MG63 (cell line): ENCODE measurements at regions not wholly inside any gene's neighbourhood (a gene's known extent, or its start where the extent isn't known, plus 50 kb on each side); places are given as distances from the start of the nearest gene placed in this dataset.

Experiments
- DNase-seq: peaks from one replicate; pipeline ENCODE4 v3.0.0-alpha.2; 2020
- H3K27me3 ChIP-seq: fragments of 250-450 bp; sonication (Bioruptor Pico); 2 replicates; pipeline ENCODE4 v1.5.1; 2020; ENCODE audit warnings: mild to moderate bottlenecking, moderate library complexity
- H3K36me3 ChIP-seq: fragments of 250-450 bp; sonication (Bioruptor Pico); 2 replicates; pipeline ENCODE4 v1.5.1; 2020; ENCODE audit warnings: mild to moderate bottlenecking, moderate library complexity
- H3K4me3 ChIP-seq: fragments of 250-450 bp; sonication (Bioruptor Pico); 2 replicates; pipeline ENCODE4 v1.5.1; 2020; ENCODE audit warnings: mild to moderate bottlenecking, moderate library complexity
- H3K9me3 ChIP-seq: fragments of 250-450 bp; sonication (Bioruptor Pico); 2 replicates; pipeline ENCODE4 v1.5.1; 2020; ENCODE audit warnings: mild to moderate bottlenecking, moderate library complexity

- no peak overlapping the region for H3K4me3 ChIP-seq
- DNase-seq: no peak
- no peaks in the 10 kb centered on the region for H3K27me3 ChIP-seq
- no peaks in the 10 kb centered on the region for H3K36me3 ChIP-seq
- peaks cover 43% of the 10 kb centered on the region for H3K9me3 ChIP-seq
These were observed 227.5 kb upstream of the APCDD1 start for GRCh38 chr18:10226971-10227370.

- DNase-seq: no peak
- Histone ChIP-seq H3K9me3 (peaks cover 41% of the 10 kb centered on the region), H3K36me3 (no peaks in the 10 kb centered on the region), H3K4me3 (no peak overlapping the region), H3K27me3 (no peaks in the 10 kb centered on the region)
These were observed 226.1 kb upstream of the APCDD1 start for GRCh38 chr18:10228326-10228725.

DNA sequence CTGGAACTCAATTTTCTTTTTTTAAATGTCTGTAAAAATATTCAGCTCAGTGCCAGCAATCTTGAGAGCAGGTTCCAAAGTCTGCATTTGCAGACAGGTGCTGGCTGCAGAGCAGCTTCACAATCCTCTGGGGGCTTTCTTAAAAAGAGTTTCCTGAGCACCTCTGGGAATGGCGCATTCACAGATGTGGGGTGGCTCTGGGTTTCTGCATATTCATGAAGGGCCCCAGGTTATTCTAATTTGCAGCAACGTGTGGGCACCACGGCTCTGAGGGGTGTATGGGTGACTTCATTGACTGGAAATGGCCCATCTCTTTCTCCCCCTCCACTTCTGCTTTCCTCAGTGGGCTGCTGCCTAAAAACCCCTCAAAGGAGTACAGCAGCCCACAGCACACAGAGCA is 225.0 kb upstream of the APCDD1 start:
- no peak overlapping the region for H3K4me3 ChIP-seq
- DNase-seq: no peak
- H3K27me3 ChIP-seq: no peaks in the 10 kb centered on the region
- peaks cover 39% of the 10 kb centered on the region for H3K9me3 ChIP-seq
- no peaks in the 10 kb centered on the region for H3K36me3 ChIP-seq

GRCh38 chr18:10230072-10230471 is 224.4 kb upstream of the APCDD1 start:
- H3K9me3 ChIP-seq: peaks cover 39% of the 10 kb centered on the region
- H3K36me3 ChIP-seq: no peaks in the 10 kb centered on the region
- H3K4me3 ChIP-seq: no peak overlapping the region
- no peaks in the 10 kb centered on the region for H3K27me3 ChIP-seq
- DNase-seq: peak; percentile 93

DNA sequence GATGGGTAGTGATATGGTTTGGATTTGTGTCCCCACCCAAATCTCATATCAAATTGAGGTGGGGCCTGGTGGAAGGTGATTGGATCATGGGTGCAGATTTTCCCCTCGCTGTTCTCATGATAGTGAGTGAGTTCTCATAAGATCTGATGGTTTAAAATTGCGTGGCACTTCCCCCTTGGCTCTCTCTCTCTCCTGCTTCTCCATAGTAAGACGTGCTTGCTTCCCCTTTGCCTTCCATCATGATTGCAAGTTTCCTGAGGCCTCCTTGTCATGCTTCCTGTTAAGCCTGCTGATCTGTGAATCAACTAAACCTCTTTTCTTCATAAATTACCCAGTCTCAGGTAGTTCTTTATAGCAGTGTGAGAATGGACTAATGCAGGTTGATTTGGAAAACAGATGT is 223.2 kb upstream of the APCDD1 start:
- Histone ChIP-seq H3K36me3 (no peaks in the 10 kb centered on the region), H3K9me3 (peaks cover 38% of the 10 kb centered on the region), H3K4me3 (no peak overlapping the region), H3K27me3 (no peaks in the 10 kb centered on the region)
- no peak for DNase-seq

GRCh38 chr18:10232062-10232461 is 222.4 kb upstream of the APCDD1 start:
- no peak for DNase-seq
- Histone ChIP-seq H3K27me3 (no peaks in the 10 kb centered on the region), H3K36me3 (no peaks in the 10 kb centered on the region), H3K9me3 (peaks cover 37% of the 10 kb centered on the region), H3K4me3 (no peak overlapping the region)

DNA sequence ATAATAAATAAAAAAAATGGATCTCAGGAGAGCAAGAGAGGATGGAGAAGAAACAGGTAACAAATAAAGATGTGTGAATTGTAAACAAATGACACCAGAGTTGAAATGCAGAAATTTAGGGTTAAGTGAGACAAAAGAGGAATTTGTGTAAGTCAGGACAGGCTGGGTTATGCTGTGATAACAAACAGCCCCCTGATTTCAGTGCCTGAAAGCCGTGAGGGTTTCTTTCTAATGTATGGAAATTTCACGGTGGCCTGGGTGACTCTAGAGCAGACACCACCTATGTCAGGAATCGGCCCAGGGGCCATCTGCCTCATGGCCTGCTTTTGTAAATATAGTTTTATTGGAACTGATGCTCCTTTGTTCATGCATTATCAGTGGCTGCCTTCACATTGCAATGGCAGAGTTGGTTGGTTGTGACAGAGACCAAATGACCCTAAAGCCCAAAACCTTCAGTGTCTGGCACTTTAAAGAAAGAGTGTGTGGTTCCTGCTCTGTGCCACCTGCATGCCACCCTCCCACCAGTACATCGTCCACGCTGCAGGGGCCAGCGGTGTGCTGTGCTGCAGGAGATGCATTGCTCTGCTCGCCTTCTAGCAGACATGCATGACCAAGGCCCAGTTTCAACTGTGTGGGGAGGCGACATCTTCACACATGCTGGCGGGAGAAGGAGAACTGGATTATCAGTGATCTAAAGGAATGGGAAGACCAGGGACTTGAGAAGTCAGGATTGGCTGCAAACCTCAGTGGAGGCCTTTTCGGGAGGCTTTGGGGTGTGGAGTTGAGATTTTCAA is 221.2 kb upstream of the APCDD1 start:
- Histone ChIP-seq H3K4me3 (no peak overlapping the region), H3K36me3 (no peaks in the 10 kb centered on the region), H3K9me3 (peaks cover 34% of the 10 kb centered on the region), H3K27me3 (no peaks in the 10 kb centered on the region)
- no peak for DNase-seq

GRCh38 chr18:10234281-10234680 is 220.2 kb upstream of the APCDD1 start:
- no peaks in the 10 kb centered on the region for H3K27me3 ChIP-seq
- H3K4me3 ChIP-seq: no peak overlapping the region
- DNase-seq: peak; percentile 13
- peaks cover 25% of the 10 kb centered on the region for H3K9me3 ChIP-seq
- H3K36me3 ChIP-seq: no peaks in the 10 kb centered on the region

DNA sequence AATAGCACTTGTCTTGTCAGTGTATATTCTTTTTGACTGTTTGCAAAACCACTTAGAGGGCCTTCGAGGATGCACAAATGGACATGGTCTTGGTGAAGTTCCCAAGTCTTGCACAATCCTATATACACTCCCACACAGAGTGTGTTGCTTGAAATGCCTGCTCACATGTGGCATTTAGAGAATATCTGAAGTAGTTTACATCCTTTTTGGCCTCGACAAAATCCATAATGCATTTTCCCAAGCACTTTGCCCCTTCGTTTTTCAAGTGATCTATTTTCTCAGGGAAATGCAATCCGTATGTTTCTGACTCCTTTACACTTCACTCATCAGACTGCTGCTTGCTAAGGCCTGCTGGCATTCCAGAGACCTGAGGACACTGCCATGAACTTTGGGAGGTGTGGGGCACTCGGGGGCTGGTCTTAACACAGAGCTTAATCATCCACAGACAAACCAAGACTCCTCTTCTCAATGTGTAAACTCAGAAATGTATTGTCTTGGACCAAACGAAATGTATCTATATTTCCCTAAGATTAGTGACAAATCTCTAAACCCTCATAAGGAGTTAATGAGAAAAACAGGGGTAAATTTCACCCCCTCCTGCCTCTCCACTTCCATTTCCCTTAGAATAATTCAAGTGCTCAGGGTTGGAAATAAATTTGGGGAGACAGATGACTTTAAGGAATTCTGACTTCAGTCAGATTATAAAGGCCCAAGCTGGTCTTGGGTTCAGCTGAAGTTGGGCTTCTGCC is 219.3 kb upstream of the APCDD1 start:
- Histone ChIP-seq H3K9me3 (peaks cover 18% of the 10 kb centered on the region), H3K4me3 (no peak overlapping the region), H3K36me3 (no peaks in the 10 kb centered on the region), H3K27me3 (no peaks in the 10 kb centered on the region)
- DNase-seq: peak; percentile 38

GRCh38 chr18:10235661-10235952 is 218.8 kb upstream of the APCDD1 start:
- H3K9me3 ChIP-seq: peaks cover 13% of the 10 kb centered on the region
- no peaks in the 10 kb centered on the region for H3K27me3 ChIP-seq
- no peaks in the 10 kb centered on the region for H3K36me3 ChIP-seq
- no peak for DNase-seq
- H3K4me3 ChIP-seq: no peak overlapping the region

DNA sequence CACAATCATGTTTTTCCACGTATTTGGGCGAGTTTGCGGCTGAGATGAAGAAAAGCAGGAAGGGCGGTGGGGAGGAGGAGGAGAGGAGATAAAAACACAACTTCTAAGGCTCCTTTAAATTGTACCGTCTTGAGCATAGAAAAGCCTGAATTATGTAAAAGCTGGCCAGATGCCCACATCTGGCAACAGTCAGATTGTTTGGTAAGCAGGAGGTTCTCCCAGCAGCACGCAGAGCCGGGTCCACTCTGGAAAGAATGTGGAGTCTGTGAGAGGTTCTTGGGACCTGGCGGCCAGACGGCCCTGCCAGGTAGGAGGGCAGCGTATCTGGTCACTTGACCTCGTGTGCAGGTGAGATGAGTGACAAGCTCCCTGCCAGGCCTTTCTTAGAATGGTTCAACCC is 215.3 kb upstream of the APCDD1 start:
- Histone ChIP-seq H3K4me3 (no peak overlapping the region), H3K9me3 (no peaks in the 10 kb centered on the region)
- no peak for DNase-seq

GRCh38 chr18:10239991-10240634 is 214.3 kb upstream of the APCDD1 start:
- Histone ChIP-seq H3K27me3 (no peaks in the 10 kb centered on the region), H3K36me3 (no peaks in the 10 kb centered on the region), H3K9me3 (no peaks in the 10 kb centered on the region), H3K4me3 (no peak overlapping the region)
- no peak for DNase-seq

More for the DNA sequence above, 215.3 kb upstream of the APCDD1 start:
- H3K36me3 ChIP-seq: no peaks in the 10 kb centered on the region
- H3K27me3 ChIP-seq: no peaks in the 10 kb centered on the region

- no peak overlapping the region for H3K4me3 ChIP-seq
- no peaks in the 10 kb centered on the region for H3K36me3 ChIP-seq
- DNase-seq: no peak
These were observed 213.5 kb upstream of the APCDD1 start for GRCh38 chr18:10240973-10241372.

GRCh38 chr18:10241579-10241978 is 212.9 kb upstream of the APCDD1 start:
- no peaks in the 10 kb centered on the region for H3K27me3 ChIP-seq
- no peak overlapping the region for H3K4me3 ChIP-seq
- no peak for DNase-seq
- H3K9me3 ChIP-seq: no peaks in the 10 kb centered on the region
- no peaks in the 10 kb centered on the region for H3K36me3 ChIP-seq

More at GRCh38 chr18:10240973-10241372, 213.5 kb upstream of the APCDD1 start:
- Histone ChIP-seq H3K9me3 (no peaks in the 10 kb centered on the region), H3K27me3 (no peaks in the 10 kb centered on the region)

GRCh38 chr18:10242936-10243680 is 211.3 kb upstream of the APCDD1 start:
- no peaks in the 10 kb centered on the region for H3K36me3 ChIP-seq
- H3K9me3 ChIP-seq: no peaks in the 10 kb centered on the region
- DNase-seq: no peak
- no peaks in the 10 kb centered on the region for H3K27me3 ChIP-seq
- H3K4me3 ChIP-seq: no peak overlapping the region

DNA sequence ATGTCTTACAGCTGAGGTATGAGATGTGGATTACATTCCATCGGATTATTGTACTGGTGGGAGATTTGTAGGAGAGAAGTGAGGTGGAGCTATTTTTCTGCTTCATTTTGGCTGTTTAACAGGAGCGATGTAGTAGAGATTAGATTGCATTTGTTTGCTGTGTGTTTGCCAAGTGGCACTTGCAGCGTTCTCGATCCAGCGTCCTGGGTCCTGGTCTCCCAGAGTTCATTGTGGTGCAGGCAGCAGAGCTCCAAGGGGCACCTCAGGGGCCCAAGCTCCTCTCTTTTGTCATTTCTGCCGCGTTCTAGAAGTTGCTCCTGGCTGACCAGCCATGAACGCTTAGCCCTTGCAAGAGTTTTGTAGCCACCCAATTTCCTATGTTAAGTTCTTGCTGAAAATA is 210.1 kb upstream of the APCDD1 start:
- Histone ChIP-seq H3K27me3 (no peaks in the 10 kb centered on the region), H3K36me3 (no peaks in the 10 kb centered on the region), H3K4me3 (no peak overlapping the region), H3K9me3 (no peaks in the 10 kb centered on the region)
- no peak for DNase-seq
